ENCODE measurements at regions not wholly inside any gene's neighbourhood (a gene's known extent, or its start where the extent isn't known, plus 50 kb on each side); places are given as distances from the start of the nearest gene placed in this dataset.

DNA sequence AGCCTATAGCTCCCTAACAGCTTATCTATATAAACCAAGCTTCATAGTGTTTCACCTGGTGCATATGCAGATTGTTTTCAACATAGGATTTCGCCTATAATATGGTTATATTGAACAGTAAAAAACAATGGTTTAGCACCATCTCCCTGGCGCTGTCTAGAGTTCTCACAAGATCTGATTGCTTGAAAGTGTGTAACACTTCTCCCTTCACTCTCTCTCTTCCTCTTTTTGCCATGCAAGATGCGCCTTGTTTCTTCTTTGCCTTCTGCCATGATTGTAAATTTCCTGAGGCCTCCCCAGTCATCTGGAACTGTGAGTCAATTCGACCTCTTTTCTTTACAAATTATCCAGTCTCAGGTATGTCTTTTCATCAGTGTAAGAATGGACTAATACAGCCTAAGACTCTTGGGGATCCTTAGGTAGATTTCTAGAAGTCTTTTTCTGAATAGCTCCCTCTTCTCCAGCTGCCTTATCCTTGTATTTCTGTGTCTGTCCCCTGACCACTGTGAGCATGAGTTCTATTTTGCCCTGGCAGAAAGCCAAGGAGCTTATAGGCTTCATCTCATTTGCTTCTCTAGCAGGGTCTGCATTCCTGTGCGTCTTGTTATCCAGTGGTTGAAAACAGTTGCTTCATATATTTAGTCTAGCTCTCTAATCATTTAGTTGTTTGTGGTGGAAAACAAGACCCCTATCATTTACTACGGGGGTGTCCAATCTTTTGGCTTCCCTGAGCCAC is 401.6 kb downstream of the GPD2 start:
- Mint-ChIP-seq H3K4me1 (ENCODE audit: low read depth) (no peaks in the 10 kb centered on the region), H3K4me3 (no peak overlapping the region), H3K27ac (no peak overlapping the region), H3K27me3 (peaks cover 2% of the 10 kb centered on the region), H3K36me3 (no peaks in the 10 kb centered on the region), H3K9me3 (no peaks in the 10 kb centered on the region)
- CTCF ChIA-PET: no interaction called here
- POLR2A ChIA-PET: no interaction called here
- no peak for DNase-seq
- intact Hi-C loops (cut with micrococcal nuclease): no loop called here

DNA sequence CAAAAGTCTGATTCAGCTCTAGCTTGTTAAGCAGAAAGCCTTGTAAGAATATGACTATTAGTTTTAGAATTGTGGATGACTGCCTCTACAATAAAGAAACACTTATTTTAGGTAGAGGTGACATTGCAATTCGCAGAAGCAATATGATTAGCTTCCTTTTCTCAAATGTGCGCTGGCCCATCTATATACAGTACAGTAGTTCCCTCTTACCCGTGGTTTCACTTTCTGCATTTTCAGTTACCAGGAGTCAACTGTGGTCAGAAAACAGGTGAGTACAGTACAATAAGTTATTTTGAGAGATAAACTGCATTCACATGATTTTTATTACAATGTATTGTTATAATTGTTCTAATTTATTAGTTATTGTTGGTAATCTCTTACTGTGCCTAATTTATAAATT is 405.1 kb downstream of the GPD2 start:
- Mint-ChIP-seq H3K9me3 (no peaks in the 10 kb centered on the region), H3K4me1 (ENCODE audit: low read depth) (no peaks in the 10 kb centered on the region), H3K4me3 (no peak overlapping the region), H3K27me3 (peaks cover 2% of the 10 kb centered on the region), H3K27ac (no peak overlapping the region), H3K36me3 (no peaks in the 10 kb centered on the region)
- ChIA-PET POLR2A (no interaction called here), CTCF (no interaction called here)
- intact Hi-C loops (cut with micrococcal nuclease): no loop called here
- no peak for DNase-seq

DNA sequence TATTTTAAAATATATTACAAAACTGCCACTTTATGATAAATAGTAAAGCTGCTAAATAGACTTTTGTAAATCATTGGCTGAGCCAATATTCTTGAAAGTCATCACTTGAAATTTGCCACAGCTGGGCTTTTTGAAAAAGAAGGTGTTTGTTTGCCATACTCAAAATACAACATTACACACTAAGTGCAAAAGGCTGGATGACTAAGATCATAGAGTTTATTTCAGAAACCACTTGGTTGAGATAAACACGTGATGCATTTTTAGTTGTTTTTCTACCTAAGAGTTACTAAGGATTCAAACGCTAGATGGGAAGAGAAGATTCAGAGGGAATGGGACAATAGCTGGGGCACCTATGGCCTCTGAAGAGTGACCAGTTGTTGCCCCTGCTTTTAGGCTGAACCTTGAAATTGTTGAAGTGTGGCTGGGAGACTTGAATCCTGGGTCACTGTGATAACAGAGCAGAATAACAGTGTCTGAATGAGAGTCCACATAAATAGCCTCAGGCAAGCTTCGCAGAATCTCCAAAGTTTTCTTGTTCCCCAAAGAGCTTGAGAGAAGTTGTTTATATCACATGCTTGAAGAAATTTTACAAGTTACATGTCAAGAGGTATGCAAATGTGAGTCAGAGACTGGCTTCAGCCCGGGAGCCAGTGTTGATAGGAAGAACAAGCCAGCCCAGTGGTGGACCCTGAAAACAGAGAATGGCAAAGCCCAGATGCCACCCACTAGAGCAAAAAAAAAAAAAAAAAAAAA is 409.8 kb downstream of the GPD2 start:
- no peak overlapping the region for H3K4me3 Mint-ChIP-seq
- no peaks in the 10 kb centered on the region for H3K9me3 Mint-ChIP-seq
- no peaks in the 10 kb centered on the region for H3K36me3 Mint-ChIP-seq
- CTCF ChIA-PET: no interaction called here
- H3K27ac Mint-ChIP-seq: no peak overlapping the region
- intact Hi-C loops (cut with micrococcal nuclease): no loop called here
- H3K27me3 Mint-ChIP-seq: no peaks in the 10 kb centered on the region
- POLR2A ChIA-PET: no interaction called here
- DNase-seq: no peak
- no peaks in the 10 kb centered on the region for H3K4me1 Mint-ChIP-seq (ENCODE audit: low read depth)

DNA sequence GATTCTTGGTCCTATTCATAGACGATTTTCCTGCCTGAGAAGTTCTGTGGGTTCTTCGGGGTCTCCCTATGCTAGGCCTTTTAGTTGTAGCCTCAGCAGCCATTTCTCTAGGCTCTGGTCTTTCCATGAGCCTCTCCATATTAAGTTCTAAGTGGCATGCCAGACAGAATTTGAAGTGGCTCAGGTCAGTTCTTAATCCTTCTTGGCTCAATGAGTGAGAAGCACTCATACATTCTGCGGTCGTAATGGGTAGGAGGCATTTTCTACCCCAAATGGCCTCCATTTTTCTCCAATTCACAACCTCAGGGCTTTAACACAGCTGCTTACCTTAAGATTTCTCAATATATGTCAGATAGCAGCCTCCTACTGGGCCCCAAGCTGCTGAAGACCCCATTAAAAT is 405.3 kb upstream of the GALNT5 start:
- no peak for DNase-seq
- Mint-ChIP-seq H3K4me1 (ENCODE audit: low read depth) (no peaks in the 10 kb centered on the region), H3K9me3 (no peaks in the 10 kb centered on the region), H3K36me3 (no peaks in the 10 kb centered on the region), H3K27me3 (no peaks in the 10 kb centered on the region), H3K4me3 (no peak overlapping the region), H3K27ac (no peak overlapping the region)
- ChIA-PET POLR2A (no interaction called here), CTCF (interaction anchor here (0.6 kb wide), 1 partner anchor 985 kb away, joined by 3 read pairs; no protein-coding TSS in a partner anchor)
- intact Hi-C loops (cut with micrococcal nuclease): no loop called here

DNA sequence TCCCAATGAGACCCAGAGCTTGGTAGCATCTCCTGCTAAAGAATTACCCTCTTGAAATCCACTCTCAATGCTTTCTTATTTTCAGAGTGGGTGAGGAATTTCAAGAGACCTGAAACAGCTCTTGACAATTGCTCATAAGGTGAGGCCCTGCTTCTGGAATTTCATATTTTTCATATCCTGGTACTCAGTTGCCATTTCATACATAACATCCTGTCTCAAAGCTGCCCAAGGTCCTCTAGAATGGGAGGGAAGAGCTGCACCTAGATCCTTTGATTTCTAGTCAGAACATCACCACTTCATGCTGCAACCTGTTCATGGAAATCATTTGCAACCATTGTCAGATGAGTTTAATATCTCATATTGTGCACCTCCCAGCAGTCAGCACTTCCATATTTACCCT is 404.8 kb upstream of the GALNT5 start:
- H3K36me3 Mint-ChIP-seq: no peaks in the 10 kb centered on the region
- H3K4me1 Mint-ChIP-seq (ENCODE audit: low read depth): no peaks in the 10 kb centered on the region
- no peak overlapping the region for H3K27ac Mint-ChIP-seq
- no peaks in the 10 kb centered on the region for H3K27me3 Mint-ChIP-seq
- ChIA-PET POLR2A (no interaction called here), CTCF (no interaction called here)
- intact Hi-C loops (cut with micrococcal nuclease): no loop called here
- no peak overlapping the region for H3K4me3 Mint-ChIP-seq
- H3K9me3 Mint-ChIP-seq: no peaks in the 10 kb centered on the region
- no peak for DNase-seq

- H3K4me1 Mint-ChIP-seq (ENCODE audit: low read depth): no peaks in the 10 kb centered on the region
- CTCF ChIA-PET: interaction anchor here (0.6 kb wide), 1 partner anchor 237 kb away, joined by 3 read pairs; no protein-coding TSS in a partner anchor
Measured at GRCh38 chr2:156864325-156864724, 393.2 kb upstream of the GALNT5 start.

DNA sequence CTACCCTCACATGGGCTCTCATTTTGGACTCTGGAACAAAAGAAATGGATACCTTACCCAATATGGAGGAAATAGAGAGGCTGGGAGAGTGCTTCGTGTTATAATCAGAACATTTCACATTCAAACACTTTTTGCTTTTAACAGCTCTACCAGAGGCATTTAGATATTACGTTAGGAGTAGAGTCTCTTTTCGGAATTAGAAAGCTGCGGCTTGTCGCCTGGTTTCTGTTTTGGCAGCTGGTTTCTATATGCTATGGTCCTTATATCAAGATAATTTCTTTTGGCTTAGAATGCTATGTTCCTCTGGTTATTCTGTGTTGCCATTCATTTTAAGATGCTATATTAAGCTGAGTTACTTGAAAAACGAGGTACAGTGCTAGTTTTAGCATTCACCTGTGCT is 392.8 kb upstream of the GALNT5 start:
- intact Hi-C loops (cut with micrococcal nuclease): no loop called here
- Mint-ChIP-seq H3K27ac (no peak overlapping the region), H3K4me3 (no peak overlapping the region), H3K36me3 (no peaks in the 10 kb centered on the region), H3K4me1 (ENCODE audit: low read depth) (no peaks in the 10 kb centered on the region), H3K9me3 (no peaks in the 10 kb centered on the region), H3K27me3 (peaks cover 1% of the 10 kb centered on the region)
- CTCF ChIA-PET: interaction anchor here (0.6 kb wide), 1 partner anchor 238 kb away, joined by 3 read pairs; no protein-coding TSS in a partner anchor
- no peak for DNase-seq
- POLR2A ChIA-PET: no interaction called here

More at GRCh38 chr2:156864325-156864724, 393.2 kb upstream of the GALNT5 start:
- POLR2A ChIA-PET: no interaction called here
- H3K27ac Mint-ChIP-seq: no peak overlapping the region
- intact Hi-C loops (cut with micrococcal nuclease): no loop called here
- H3K36me3 Mint-ChIP-seq: no peaks in the 10 kb centered on the region
- peaks cover 1% of the 10 kb centered on the region for H3K27me3 Mint-ChIP-seq
- no peaks in the 10 kb centered on the region for H3K9me3 Mint-ChIP-seq
- no peak overlapping the region for H3K4me3 Mint-ChIP-seq
- DNase-seq: no peak

DNA sequence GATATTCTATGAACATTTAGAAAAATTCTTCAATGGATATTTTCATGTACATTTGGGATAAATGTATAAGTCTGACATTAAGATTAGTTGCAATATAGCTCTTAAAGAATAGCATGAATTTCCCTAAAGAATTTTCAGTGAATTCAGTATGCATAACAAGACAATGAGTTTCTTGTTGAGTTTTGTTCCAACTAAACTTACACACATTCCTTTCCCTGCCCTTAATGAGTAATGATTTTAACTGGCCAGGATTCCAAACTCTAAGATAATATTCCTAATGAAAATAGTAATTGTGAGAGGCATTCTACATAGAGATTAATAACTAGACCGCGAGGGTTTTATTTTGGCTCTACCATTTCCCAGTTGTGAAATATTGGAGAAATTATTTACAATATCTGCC is 390.3 kb upstream of the GALNT5 start:
- peaks cover 1% of the 10 kb centered on the region for H3K27me3 Mint-ChIP-seq
- H3K27ac Mint-ChIP-seq: no peak overlapping the region
- H3K4me1 Mint-ChIP-seq (ENCODE audit: low read depth): no peaks in the 10 kb centered on the region
- intact Hi-C loops (cut with micrococcal nuclease): no loop called here
- ChIA-PET CTCF (no interaction called here), POLR2A (no interaction called here)
- DNase-seq: no peak
- H3K36me3 Mint-ChIP-seq: no peaks in the 10 kb centered on the region
- H3K9me3 Mint-ChIP-seq: no peaks in the 10 kb centered on the region
- no peak overlapping the region for H3K4me3 Mint-ChIP-seq

- Mint-ChIP-seq H3K27ac (no peak overlapping the region), H3K4me1 (ENCODE audit: low read depth) (no peaks in the 10 kb centered on the region), H3K36me3 (no peaks in the 10 kb centered on the region), H3K27me3 (no peaks in the 10 kb centered on the region), H3K9me3 (no peaks in the 10 kb centered on the region), H3K4me3 (no peak overlapping the region)
- ChIA-PET POLR2A (no interaction called here), CTCF (no interaction called here)
- DNase-seq: no peak
- intact Hi-C loops (cut with micrococcal nuclease): no loop called here
Measured at GRCh38 chr2:156874707-156875106, 382.8 kb upstream of the GALNT5 start.

GRCh38 chr2:156883804-156884203 is 373.7 kb upstream of the GALNT5 start:
- CTCF ChIA-PET: no interaction called here
- intact Hi-C loops (cut with micrococcal nuclease): no loop called here
- POLR2A ChIA-PET: no interaction called here
- DNase-seq: no peak
- Mint-ChIP-seq H3K4me3 (no peak overlapping the region), H3K4me1 (ENCODE audit: low read depth) (no peaks in the 10 kb centered on the region), H3K27me3 (no peaks in the 10 kb centered on the region), H3K9me3 (no peaks in the 10 kb centered on the region), H3K36me3 (no peaks in the 10 kb centered on the region), H3K27ac (no peak overlapping the region)

- intact Hi-C loops (cut with micrococcal nuclease): no loop called here
- POLR2A ChIA-PET: no interaction called here
- Mint-ChIP-seq H3K27me3 (no peaks in the 10 kb centered on the region), H3K4me1 (ENCODE audit: low read depth) (no peaks in the 10 kb centered on the region), H3K36me3 (no peaks in the 10 kb centered on the region), H3K27ac (no peak overlapping the region), H3K4me3 (no peak overlapping the region), H3K9me3 (no peaks in the 10 kb centered on the region)
- DNase-seq: no peak
- CTCF ChIA-PET: no interaction called here
Measured at GRCh38 chr2:156884216-156884615, 373.3 kb upstream of the GALNT5 start.

DNA sequence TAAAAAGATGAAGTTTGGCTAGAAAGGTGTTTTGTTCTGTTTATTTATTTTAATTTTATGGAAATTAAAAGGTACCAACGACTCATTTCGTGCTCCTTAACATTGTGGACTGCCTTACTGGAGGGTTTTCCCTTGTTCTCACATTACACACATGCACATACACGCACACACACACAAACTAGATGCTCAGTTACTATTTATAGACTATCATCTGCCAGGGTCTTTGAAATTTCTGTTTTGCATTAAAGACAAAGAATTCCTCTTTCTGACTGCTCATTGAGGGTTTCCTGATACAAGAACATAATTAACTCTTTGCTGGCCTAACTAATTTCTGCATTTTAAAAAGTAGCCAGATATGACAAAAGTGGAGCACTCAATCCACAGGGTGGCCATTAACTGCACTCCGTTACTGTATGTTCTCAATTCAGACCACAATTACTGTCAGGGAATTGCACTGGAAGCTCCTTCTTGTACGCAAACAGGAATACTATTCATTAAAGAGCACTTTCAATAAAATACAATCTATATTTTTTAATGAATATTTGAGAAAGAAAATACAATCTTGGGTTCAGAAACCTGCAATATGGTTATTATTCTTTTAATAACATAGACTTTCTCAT is 366.9 kb upstream of the GALNT5 start:
- no peak overlapping the region for H3K27ac Mint-ChIP-seq
- H3K27me3 Mint-ChIP-seq: peaks cover 10% of the 10 kb centered on the region
- intact Hi-C loops (cut with micrococcal nuclease): loop anchor here (5.0 to 10.0 kb wide), 2 partner anchors 296 to 558 kb away; partner anchors contain the start of gene NR4A2
- CTCF ChIA-PET: interaction anchor here (1.0 kb wide), 1 partner anchor 12 kb away, joined by 4 read pairs; no protein-coding TSS in a partner anchor
- POLR2A ChIA-PET: no interaction called here
- H3K4me1 Mint-ChIP-seq (ENCODE audit: low read depth): no peaks in the 10 kb centered on the region
- no peak overlapping the region for H3K4me3 Mint-ChIP-seq
- H3K36me3 Mint-ChIP-seq: no peaks in the 10 kb centered on the region
- DNase-seq: no peak
- H3K9me3 Mint-ChIP-seq: no peaks in the 10 kb centered on the region

Measured in activated CD4-positive, alpha-beta memory T cell treated with anti-CD3 and anti-CD28 coated beads for 36 hours (primary cell).